Spleen (tissue), 11 donors: ENCODE measurements at regions not wholly inside any gene's neighbourhood (a gene's known extent, or its start where the extent isn't known, plus 50 kb on each side); places are given as distances from the start of the nearest gene placed in this dataset.

Experiments
- DNase-seq: peaks from one replicate; pipeline ENCODE4 v3.0.0-alpha.2; 2020
- H3K27ac ChIP-seq, 8 donors: fragments of 200-600 bp; sonication (generic) in 7 of 8; 1 replicate in 4 of 8; 2 replicates in 4 of 8; pipeline versions ENCODE4 v1.5.0 to v1.8.0; 2016 to 2021; ENCODE audit warnings: inconsistent platforms in 4 of 8, mild to moderate bottlenecking in 4 of 8, moderate library complexity in 1 of 8
- H3K27me3 ChIP-seq, 7 donors: fragments of 200-600 bp; sonication (generic) in 6 of 7; replicated peaks in 1 of 7; 1 replicate in 4 of 7; 2 replicates in 3 of 7; pipeline versions ENCODE4 v1.5.0 to v1.8.0; 2016 to 2021; ENCODE audit warnings: inconsistent platforms in 3 of 7, mild to moderate bottlenecking in 1 of 7
- H3K36me3 ChIP-seq, 6 donors: fragments of 200-600 bp; sonication (generic) in 5 of 6; 1 replicate in 4 of 6; 2 replicates in 2 of 6; pipeline versions ENCODE4 v1.5.0 to v1.8.0; 2016 to 2021; ENCODE audit warnings: inconsistent platforms in 2 of 6
- H3K4me1 ChIP-seq, 6 donors: fragments of 200-600 bp; sonication (generic) in 5 of 6; 1 replicate in 3 of 6; 2 replicates in 3 of 6; pipeline versions ENCODE4 v1.5.0 to v1.8.0; 2016 to 2021; ENCODE audit warnings: inconsistent platforms in 3 of 6
- H3K4me3 ChIP-seq, 8 donors: fragments of 200-600 bp; sonication (generic) in 7 of 8; 1 replicate in 4 of 8; 2 replicates in 4 of 8; pipeline versions ENCODE4 v1.5.0 to v1.8.0; 2016 to 2021; ENCODE audit warnings: inconsistent platforms in 4 of 8, mild to moderate bottlenecking in 4 of 8, moderate library complexity in 2 of 8
- H3K9me3 ChIP-seq, 8 donors: fragments of 200-600 bp; sonication (generic) in 7 of 8; 1 replicate in 4 of 8; 2 replicates in 4 of 8; pipeline versions ENCODE4 v1.5.0 to v1.8.0; 2016 to 2021; ENCODE audit warnings: inconsistent platforms in 4 of 8
- CTCF ChIP-seq, 11 experiments: fragments of 200-600 bp in 7 of 11; fragments of 450-650 bp in 4 of 11; sonication (generic) in 4 of 11; IDR thresholded peaks in 8 of 11; conservative IDR thresholded peaks in 3 of 11; 1 replicate in 7 of 11; 2 replicates in 4 of 11; pipeline versions ENCODE4 v1.4.0 to v1.8.0; 2016 to 2021; ENCODE audit warnings: antibody characterized with exemption in 11 of 11, inconsistent platforms in 4 of 11, mild to moderate bottlenecking in 1 of 11
- POLR2A ChIP-seq, 3 donors: fragments of 450-650 bp; IDR thresholded peaks; one replicate each; pipeline ENCODE4 v1.5.1; 2017; ENCODE audit warnings: antibody characterized with exemption in 3 of 3, mild to moderate bottlenecking in 1 of 3
- POLR2AphosphoS5 ChIP-seq, 3 donors: sonication (generic); formaldehyde crosslinking; IDR thresholded peaks; one replicate each; pipeline ENCODE4 v1.5.1; 2017; ENCODE audit warnings: antibody characterized with exemption in 3 of 3
- WGBS, 5 donors: extraction: QIAGEN DNeasy Blood & Tissue Kit in 3 of 5; methylation state at CpG; one replicate each; pipeline versions ENCODE4 v1.1.5 to v1.1.7; 2013 to 2018; 5-methylcytosine and 5-hydroxymethylcytosine counted together
- intact Hi-C: fragments of 100-400 bp; cut with DNase I; formaldehyde crosslinking; loops from one replicate; pipeline ENCODE4 v1.15.0; 2023; ENCODE audit warnings: low total_unique reads
- donor health status: healthy with polysubstance abuse.
- donor health status: DM: no; HTN: no; CAD: no; lungs with moderate emphysema.
- donor health status: DM: no; HTN: no; CAD: no.
- donor health status: Bipolar disorder and iron deficiency.
- donor health status: healthy.
- donor health status: DM: no; HTN: no; CAD: no.
- donor health status: DM: yes; HTN: yes; CAD: no.

DNA sequence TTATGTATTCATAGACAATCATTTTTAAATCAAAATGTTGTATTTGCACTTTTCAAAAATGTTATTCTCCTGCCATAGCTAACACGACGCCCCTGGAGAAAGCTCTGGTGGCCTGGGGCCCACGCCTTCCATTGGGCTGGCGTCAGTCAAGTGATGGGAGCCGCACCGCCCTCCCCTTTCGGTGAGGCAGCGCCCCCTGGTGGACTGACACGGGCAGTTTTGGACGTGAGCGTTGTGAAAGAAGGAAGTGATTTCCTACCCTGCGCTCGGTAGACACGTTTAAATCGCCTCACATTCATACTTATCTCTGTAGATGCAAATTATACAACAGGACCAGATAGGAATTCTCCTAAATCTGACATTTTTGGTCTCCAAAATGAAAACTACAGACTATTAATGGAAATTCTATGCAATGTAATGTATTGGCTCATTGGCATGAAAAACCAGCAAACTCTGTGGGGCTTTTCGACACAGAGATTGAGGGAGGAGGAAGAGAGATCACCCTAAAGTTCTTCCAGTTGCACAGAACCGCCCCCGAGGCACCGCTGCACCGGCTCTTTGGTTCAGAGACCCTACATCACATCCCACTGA lies 326.2 kb upstream of the SOX11 start:
- intact Hi-C loops: no loop called here
- no peak for DNase-seq
- 13 to 21% (median 15%) methylated on average over 20 of the region's 20 CpGs for WGBS, 5 donors
- Histone ChIP-seq H3K27me3 (no peaks in the 10 kb centered on the region), H3K9me3 (no peaks in the 10 kb centered on the region), H3K27ac (no peak overlapping the region), H3K4me1 (peaks cover 0 to 4% (median 0%) of the 10 kb centered on the region in 6 donors), H3K36me3 (no peaks in the 10 kb centered on the region), H3K4me3 (no peak overlapping the region)
- TF ChIP-seq POLR2A (IDR thresholded peaks at IDR 0.05) (no peak), CTCF (IDR thresholded peaks at IDR 0.05 in 8 of 11, conservative IDR thresholded peaks at IDR 0.05 in 3 of 11) (peak in 10 of 11 experiments; percentile 20 to 80 (median 57))

DNA sequence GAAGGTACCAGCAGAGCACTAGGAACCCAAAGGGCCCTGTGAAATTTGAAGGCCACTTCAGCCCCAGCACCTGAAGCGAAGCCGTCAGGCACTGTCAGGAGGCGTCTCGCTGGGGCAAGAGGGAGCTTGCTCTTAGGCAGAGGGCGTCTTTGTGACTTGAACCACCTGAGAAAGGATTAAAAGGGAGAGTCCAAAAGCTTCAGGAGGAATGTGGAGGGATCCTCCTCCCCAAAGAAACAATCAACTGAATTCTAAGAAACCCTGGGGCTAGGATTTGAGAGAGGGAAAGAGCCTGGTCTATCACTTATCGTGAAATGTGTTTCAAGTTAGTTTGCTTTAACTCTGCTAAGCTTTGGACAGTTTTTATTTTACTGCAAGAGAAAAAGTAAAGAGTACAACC lies 324.9 kb upstream of the SOX11 start:
- Histone ChIP-seq H3K36me3 (no peaks in the 10 kb centered on the region), H3K4me1 (peaks cover 0 to 4% (median 0%) of the 10 kb centered on the region in 6 donors), H3K4me3 (no peak overlapping the region), H3K27me3 (no peaks in the 10 kb centered on the region), H3K27ac (no peak overlapping the region), H3K9me3 (no peaks in the 10 kb centered on the region)
- intact Hi-C loops: no loop called here
- no peak for TF ChIP-seq POLR2AphosphoS5 (IDR thresholded peaks at IDR 0.05)
- no peak for TF ChIP-seq POLR2A (IDR thresholded peaks at IDR 0.05)
- no peak for TF ChIP-seq CTCF (IDR thresholded peaks at IDR 0.05 in 8 of 11, conservative IDR thresholded peaks at IDR 0.05 in 3 of 11)
- DNase-seq: no peak
- 91 to 96% (median 94%) methylated on average over 6 of the region's 6 CpGs for WGBS, 5 donors

DNA sequence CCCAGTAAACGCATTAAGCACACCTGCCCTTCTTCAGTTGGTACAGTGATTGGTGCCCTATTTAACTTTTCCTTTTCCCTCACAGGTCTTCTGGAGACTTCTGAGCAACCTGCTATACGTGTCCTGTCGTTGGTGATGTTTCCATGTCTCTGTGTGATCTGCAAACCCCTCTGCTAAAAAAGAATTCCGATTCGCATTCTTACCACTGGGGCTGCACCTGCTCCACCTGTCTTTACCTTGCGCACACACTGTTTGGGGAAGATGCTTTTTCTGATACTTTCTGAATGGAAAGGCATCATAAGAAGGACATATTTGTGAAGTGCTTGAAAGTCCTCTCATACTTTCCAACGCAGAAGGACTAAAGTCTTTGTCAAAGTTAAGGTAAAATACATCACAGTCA lies 323.9 kb upstream of the SOX11 start:
- intact Hi-C loops: no loop called here
- H3K36me3 ChIP-seq: no peaks in the 10 kb centered on the region
- peaks cover 0 to 4% (median 0%) of the 10 kb centered on the region in 6 donors for H3K4me1 ChIP-seq
- H3K4me3 ChIP-seq: no peak overlapping the region
- WGBS, 5 donors: 85 to 89% (median 86%) methylated on average over 7 of the region's 7 CpGs
- H3K9me3 ChIP-seq: no peaks in the 10 kb centered on the region
- no peak overlapping the region for H3K27ac ChIP-seq
- DNase-seq: no peak
- no peak for TF ChIP-seq CTCF (IDR thresholded peaks at IDR 0.05 in 8 of 11, conservative IDR thresholded peaks at IDR 0.05 in 3 of 11)
- TF ChIP-seq POLR2A (IDR thresholded peaks at IDR 0.05): no peak
- TF ChIP-seq POLR2AphosphoS5 (IDR thresholded peaks at IDR 0.05): no peak
- H3K27me3 ChIP-seq: peaks cover 0 to 4% (median 0%) of the 10 kb centered on the region in 7 donors

- Histone ChIP-seq H3K27me3 (peaks cover 0 to 9% (median 0%) of the 10 kb centered on the region in 7 donors), H3K36me3 (no peaks in the 10 kb centered on the region), H3K27ac (no peak overlapping the region), H3K4me3 (no peak overlapping the region), H3K4me1 (peaks cover 0 to 4% (median 0%) of the 10 kb centered on the region in 6 donors), H3K9me3 (no peaks in the 10 kb centered on the region)
- intact Hi-C loops: no loop called here
- DNase-seq: no peak
- WGBS, 5 donors: 89 to 94% (median 93%) methylated on average over 7 of the region's 7 CpGs
- TF ChIP-seq CTCF (IDR thresholded peaks at IDR 0.05 in 8 of 11, conservative IDR thresholded peaks at IDR 0.05 in 3 of 11): no peak
- no peak for TF ChIP-seq POLR2AphosphoS5 (IDR thresholded peaks at IDR 0.05)
- TF ChIP-seq POLR2A (IDR thresholded peaks at IDR 0.05): no peak
Measured at GRCh38 chr2:5369510-5369909, 322.7 kb upstream of the SOX11 start.
